GM21367 (cell line): ENCODE measurements at regions not wholly inside any gene's neighbourhood (a gene's known extent, or its start where the extent isn't known, plus 50 kb on each side); places are given as distances from the start of the nearest gene placed in this dataset.
"Not testable (repeated sequence)": the region's sequence is repeated elsewhere in the genome, so short reads cannot be mapped to it uniquely, and the experiment has no call there.

Experiments used
- ATAC-seq: cut with Tn5 transposase; IDR thresholded peaks from one replicate; pipeline ENCODE4 v1.9.1; 2021; ENCODE audit not compliant: unreplicated experiment

- ATAC-seq = peak; percentile 50
Observed at GRCh38 chrY:18325499-18326279, 220.8 kb upstream of the HSFY1 start.

GRCh38 chrY:18326280-18326875 lies 220.1 kb upstream of the HSFY1 start:
- peak; percentile 61 for ATAC-seq

- ATAC-seq = not testable (repeated sequence)
Observed at GRCh38 chrY:18342496-18342895, 204.0 kb upstream of the HSFY1 start.
